Transverse colon (tissue), 4 donors: ENCODE measurements at regions not wholly inside any gene's neighbourhood (a gene's known extent, or its start where the extent isn't known, plus 50 kb on each side); places are given as distances from the start of the nearest gene placed in this dataset.

Source experiments
- DNase-seq: peaks from one replicate; pipeline ENCODE4 v3.0.0-alpha.2; 2019
- H3K27ac ChIP-seq, 4 donors: fragments of 200-600 bp; sonication (generic); 2 replicates each; pipeline ENCODE4 v1.5.1; 2016 to 2018; ENCODE audit warnings: inconsistent platforms in 4 of 4
- H3K27me3 ChIP-seq: fragments of 200-600 bp; sonication (generic); 2 replicates; pipeline ENCODE4 v1.5.1; 2017; ENCODE audit warnings: inconsistent platforms
- H3K36me3 ChIP-seq, 4 donors: fragments of 200-600 bp; sonication (generic); 2 replicates each; pipeline ENCODE4 v1.5.1; 2017 to 2019; ENCODE audit warnings: inconsistent platforms in 4 of 4
- H3K4me1 ChIP-seq, 4 donors: fragments of 200-600 bp; sonication (generic); 2 replicates each; pipeline ENCODE4 v1.5.1; 2017 to 2020; ENCODE audit warnings: inconsistent platforms in 4 of 4
- H3K4me3 ChIP-seq, 4 donors: fragments of 200-600 bp; sonication (generic); 1 replicate in 1 of 4; 2 replicates in 3 of 4; pipeline versions ENCODE4 v1.5.1 to v1.6.1; 2017 to 2019; ENCODE audit warnings: inconsistent platforms in 4 of 4
- H3K9me3 ChIP-seq, 2 donors: fragments of 200-600 bp; sonication (generic); 2 replicates each; pipeline ENCODE4 v1.5.1; 2017 to 2019; ENCODE audit warnings: inconsistent platforms in 2 of 2
- CTCF ChIP-seq, 5 experiments: fragments of 200-600 bp in 3 of 5; fragments of 450-650 bp in 2 of 5; sonication (generic) in 3 of 5; IDR thresholded peaks; 1 replicate in 2 of 5; 2 replicates in 3 of 5; pipeline ENCODE4 v1.5.1; 2016 to 2017; ENCODE audit warnings: antibody characterized with exemption in 5 of 5, inconsistent platforms in 3 of 5, mild to moderate bottlenecking in 2 of 5, moderate library complexity in 1 of 5
- EP300 ChIP-seq: sonication (generic); formaldehyde crosslinking; IDR thresholded peaks from one replicate; pipeline ENCODE4 v1.6.1; 2017; ENCODE audit warnings: antibody characterized with exemption, low read depth
- POLR2A ChIP-seq: fragments of 450-650 bp; IDR thresholded peaks from one replicate; pipeline ENCODE4 v1.6.1; 2016; ENCODE audit warnings: antibody characterized with exemption, mild to moderate bottlenecking, moderate library complexity
- POLR2AphosphoS5 ChIP-seq, 3 donors: sonication (generic); formaldehyde crosslinking; IDR thresholded peaks; one replicate each; pipeline ENCODE4 v1.6.1; 2016; ENCODE audit warnings: antibody characterized with exemption in 3 of 3
- WGBS, 2 donors: methylation state at CpG; one replicate each; pipeline ENCODE4 v1.1.5; 2018; ENCODE audit warnings: low coverage in 1 of 2; 5-methylcytosine and 5-hydroxymethylcytosine counted together
- in situ Hi-C, 4 donors: fragments of 200-750 bp; cut with MboI; loops; one replicate each; pipeline versions ENCODE4 v1.15.0 to v1.15.1; 2017; ENCODE audit warnings: low sequenced_read_pairs in 3 of 4, low pct_ligation_motif_present in 1 of 4, low pct_unique_long_range_greater_than_20kb in 1 of 4
- intact Hi-C: fragments of 100-400 bp; cut with DNase I; formaldehyde crosslinking; loops from one replicate; pipeline ENCODE4 v1.15.1; 2023; ENCODE audit warnings: low total_unique reads

GRCh38 chr9:100775912-100776311 is 198.0 kb downstream of the CAVIN4 start:
- 69 to 93% methylated on average over 1 of the region's 1 CpG for WGBS, 2 donors
- in situ Hi-C loops: no loop called here

GRCh38 chr9:100784755-100785154 is 206.9 kb downstream of the CAVIN4 start:
- DNase-seq: no peak
- no peak overlapping the region for H3K27ac ChIP-seq
- intact Hi-C loops: no loop called here
- in situ Hi-C loops: no loop called here
- H3K4me3 ChIP-seq: no peak overlapping the region
- H3K4me1 ChIP-seq: no peaks in the 10 kb centered on the region
- H3K36me3 ChIP-seq: no peaks in the 10 kb centered on the region
- peaks cover 0 to 8% of the 10 kb centered on the region in 2 donors for H3K9me3 ChIP-seq
- TF ChIP-seq POLR2A (no peak), EP300 (no peak), CTCF (IDR thresholded peaks at IDR 0.05) (no peak), POLR2AphosphoS5 (IDR thresholded peaks at IDR 0.05) (no peak)
- no peaks in the 10 kb centered on the region for H3K27me3 ChIP-seq
- WGBS, 2 donors: 74% methylated on average over 1 of the region's 1 CpG; no CpG with 5 or more reads in 1 of the 2 donors

More at GRCh38 chr9:100775912-100776311, 198.0 kb downstream of the CAVIN4 start:
- H3K4me3 ChIP-seq: no peak overlapping the region
- intact Hi-C loops: no loop called here
- DNase-seq: no peak
- no peak overlapping the region for H3K27ac ChIP-seq
- H3K36me3 ChIP-seq: no peaks in the 10 kb centered on the region
- H3K27me3 ChIP-seq: no peaks in the 10 kb centered on the region
- H3K4me1 ChIP-seq: no peaks in the 10 kb centered on the region
- TF ChIP-seq EP300 (no peak), POLR2A (no peak), CTCF (IDR thresholded peaks at IDR 0.05) (no peak), POLR2AphosphoS5 (IDR thresholded peaks at IDR 0.05) (no peak)
- H3K9me3 ChIP-seq: no peaks in the 10 kb centered on the region

- Histone ChIP-seq H3K4me3 (no peak overlapping the region), H3K9me3 (peaks cover 0 to 8% of the 10 kb centered on the region in 2 donors), H3K27ac (no peak overlapping the region), H3K36me3 (no peaks in the 10 kb centered on the region), H3K4me1 (no peaks in the 10 kb centered on the region), H3K27me3 (no peaks in the 10 kb centered on the region)
- in situ Hi-C loops (no loop called here), intact Hi-C loops (no loop called here)
- 79 to 89% methylated on average over 1 of the region's 1 CpG for WGBS, 2 donors
- TF ChIP-seq EP300: no peak
- TF ChIP-seq POLR2AphosphoS5 (IDR thresholded peaks at IDR 0.05): no peak
- TF ChIP-seq CTCF (IDR thresholded peaks at IDR 0.05): no peak
- TF ChIP-seq POLR2A: no peak
- no peak for DNase-seq
Measured at GRCh38 chr9:100785946-100786345, 208.1 kb downstream of the CAVIN4 start.

GRCh38 chr9:100794738-100795269 is 216.9 kb downstream of the CAVIN4 start:
- Histone ChIP-seq H3K36me3 (no peaks in the 10 kb centered on the region), H3K4me1 (no peaks in the 10 kb centered on the region), H3K27ac (no peak overlapping the region), H3K9me3 (no peaks in the 10 kb centered on the region), H3K27me3 (no peaks in the 10 kb centered on the region), H3K4me3 (no peak overlapping the region)
- intact Hi-C loops: no loop called here
- TF ChIP-seq CTCF (IDR thresholded peaks at IDR 0.05) (no peak), EP300 (no peak), POLR2AphosphoS5 (IDR thresholded peaks at IDR 0.05) (no peak), POLR2A (no peak)
- in situ Hi-C loops: no loop called here
- WGBS, 2 donors: 83% methylated on average over 5 of the region's 5 CpGs
- DNase-seq: no peak
